ENCODE measurements at regions not wholly inside any gene's neighbourhood (a gene's known extent, or its start where the extent isn't known, plus 50 kb on each side); places are given as distances from the start of the nearest gene placed in this dataset.
A peak's percentile ranks its signal among the peaks of the same experiment; 100 is the strongest.

DNA sequence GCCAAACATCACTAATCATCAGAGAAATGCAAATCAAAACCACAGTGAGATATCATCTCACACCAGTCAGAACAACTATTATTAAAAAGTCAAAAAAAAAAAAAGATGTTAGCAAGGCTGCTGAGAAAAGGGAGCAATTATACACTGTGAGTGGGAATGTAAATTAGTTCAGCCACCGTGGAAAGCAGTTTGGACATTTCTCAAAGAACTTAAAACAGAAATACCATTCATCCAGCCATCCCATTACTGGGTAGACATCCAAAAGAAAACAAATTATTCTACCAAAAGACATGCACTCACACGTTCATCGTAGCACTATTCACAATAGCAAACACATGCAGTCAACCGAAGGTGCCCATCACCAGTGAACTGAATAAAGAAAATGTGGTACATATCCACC lies 213.9 kb downstream of the TTLL2 start:
- TF ChIP-seq, protein P1, sequence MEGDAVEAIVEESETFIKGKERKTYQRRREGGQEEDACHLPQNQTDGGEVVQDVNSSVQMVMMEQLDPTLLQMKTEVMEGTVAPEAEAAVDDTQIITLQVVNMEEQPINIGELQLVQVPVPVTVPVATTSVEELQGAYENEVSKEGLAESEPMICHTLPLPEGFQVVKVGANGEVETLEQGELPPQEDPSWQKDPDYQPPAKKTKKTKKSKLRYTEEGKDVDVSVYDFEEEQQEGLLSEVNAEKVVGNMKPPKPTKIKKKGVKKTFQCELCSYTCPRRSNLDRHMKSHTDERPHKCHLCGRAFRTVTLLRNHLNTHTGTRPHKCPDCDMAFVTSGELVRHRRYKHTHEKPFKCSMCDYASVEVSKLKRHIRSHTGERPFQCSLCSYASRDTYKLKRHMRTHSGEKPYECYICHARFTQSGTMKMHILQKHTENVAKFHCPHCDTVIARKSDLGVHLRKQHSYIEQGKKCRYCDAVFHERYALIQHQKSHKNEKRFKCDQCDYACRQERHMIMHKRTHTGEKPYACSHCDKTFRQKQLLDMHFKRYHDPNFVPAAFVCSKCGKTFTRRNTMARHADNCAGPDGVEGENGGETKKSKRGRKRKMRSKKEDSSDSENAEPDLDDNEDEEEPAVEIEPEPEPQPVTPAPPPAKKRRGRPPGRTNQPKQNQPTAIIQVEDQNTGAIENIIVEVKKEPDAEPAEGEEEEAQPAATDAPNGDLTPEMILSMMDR (conservative IDR thresholded peaks at IDR 0.05) = no peak
- no peak overlapping the region for H3K27ac ChIP-seq

DNA sequence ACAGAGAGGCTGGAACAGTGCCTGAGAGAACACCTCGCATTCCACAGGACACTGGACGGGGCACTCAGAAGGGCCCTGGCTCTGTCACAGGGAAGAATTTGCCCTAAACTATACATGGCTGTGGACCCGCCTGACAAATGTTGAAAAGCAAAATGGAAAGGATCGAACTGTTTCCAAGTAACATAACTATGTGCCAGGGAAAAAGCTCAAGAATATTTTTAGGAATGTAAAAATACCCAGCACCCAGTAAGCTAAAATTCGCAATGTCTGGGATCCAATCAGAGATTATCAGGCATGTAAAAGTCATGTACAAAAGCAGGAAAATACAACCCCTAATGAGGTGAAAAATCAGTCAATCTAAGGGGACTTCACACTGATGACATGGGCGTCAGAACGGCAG lies 215.9 kb downstream of the TTLL2 start:
- no peak overlapping the region for H3K27ac ChIP-seq
- TF ChIP-seq, protein P1 (conservative IDR thresholded peaks at IDR 0.05) = no peak

DNA sequence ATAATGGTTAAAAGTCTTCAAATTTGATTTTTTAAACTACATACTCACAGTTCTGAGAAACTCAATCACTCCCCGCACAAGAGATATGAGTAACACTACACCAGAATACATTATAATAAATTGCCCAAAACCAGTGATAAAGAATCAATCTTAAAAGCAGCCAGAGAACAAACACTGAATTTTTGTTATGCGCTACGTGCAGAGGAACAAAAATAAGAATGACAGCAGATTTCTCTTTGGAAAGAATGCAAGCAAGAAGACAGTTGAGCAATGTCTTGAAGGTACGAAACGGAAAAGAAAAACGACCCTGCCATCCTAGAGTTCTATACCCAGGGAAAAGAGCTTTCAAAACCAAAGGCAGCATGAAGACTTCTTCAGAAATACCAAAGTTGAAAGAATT lies 216.7 kb downstream of the TTLL2 start:
- TF ChIP-seq, protein P1 (conservative IDR thresholded peaks at IDR 0.05) = no peak
- no peak overlapping the region for H3K27ac ChIP-seq

DNA sequence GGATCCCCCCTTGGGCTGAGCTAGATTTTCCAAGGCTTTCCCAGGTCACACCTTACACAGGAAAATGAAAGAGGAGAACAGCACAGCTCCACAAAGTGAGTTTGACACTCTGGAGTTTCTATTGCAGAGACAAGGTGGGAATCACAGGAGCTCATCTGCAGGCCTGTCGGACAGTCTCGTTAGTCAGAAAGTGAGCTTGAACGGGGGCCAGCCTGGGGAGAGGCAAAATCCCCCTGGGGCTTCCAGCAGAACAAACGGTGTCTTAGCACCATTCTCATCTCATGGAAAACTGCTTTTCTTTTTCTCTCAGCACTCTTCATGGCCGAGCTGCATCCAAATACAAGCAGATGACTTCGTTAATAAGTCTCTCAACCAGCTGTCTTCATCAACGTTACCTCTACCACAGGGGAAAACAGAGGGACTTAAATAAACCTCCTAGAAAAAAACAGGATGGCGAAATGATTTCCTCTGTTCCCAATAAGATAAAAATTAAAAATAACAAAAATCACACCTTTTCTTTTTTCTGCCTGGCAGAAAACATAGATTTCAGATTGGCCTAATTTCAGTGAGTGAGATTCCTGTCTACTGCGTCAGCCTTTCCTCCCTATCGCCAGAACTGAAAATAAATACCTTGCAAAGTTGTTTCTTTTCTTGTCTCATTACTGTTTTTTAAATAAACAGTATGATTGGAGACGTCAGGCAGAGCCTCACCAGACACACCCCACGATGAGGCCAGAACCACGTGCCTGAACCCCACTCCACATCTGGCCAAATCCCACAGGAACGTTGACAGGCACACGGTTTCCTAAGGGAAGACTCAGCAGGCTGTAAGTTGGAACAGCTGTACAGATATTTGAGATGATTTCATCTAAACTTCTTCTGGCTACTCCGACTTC lies 219.0 kb downstream of the TTLL2 start:
- TF ChIP-seq, protein P1 (conservative IDR thresholded peaks at IDR 0.05) = no peak
- no peak overlapping the region for H3K27ac ChIP-seq

DNA sequence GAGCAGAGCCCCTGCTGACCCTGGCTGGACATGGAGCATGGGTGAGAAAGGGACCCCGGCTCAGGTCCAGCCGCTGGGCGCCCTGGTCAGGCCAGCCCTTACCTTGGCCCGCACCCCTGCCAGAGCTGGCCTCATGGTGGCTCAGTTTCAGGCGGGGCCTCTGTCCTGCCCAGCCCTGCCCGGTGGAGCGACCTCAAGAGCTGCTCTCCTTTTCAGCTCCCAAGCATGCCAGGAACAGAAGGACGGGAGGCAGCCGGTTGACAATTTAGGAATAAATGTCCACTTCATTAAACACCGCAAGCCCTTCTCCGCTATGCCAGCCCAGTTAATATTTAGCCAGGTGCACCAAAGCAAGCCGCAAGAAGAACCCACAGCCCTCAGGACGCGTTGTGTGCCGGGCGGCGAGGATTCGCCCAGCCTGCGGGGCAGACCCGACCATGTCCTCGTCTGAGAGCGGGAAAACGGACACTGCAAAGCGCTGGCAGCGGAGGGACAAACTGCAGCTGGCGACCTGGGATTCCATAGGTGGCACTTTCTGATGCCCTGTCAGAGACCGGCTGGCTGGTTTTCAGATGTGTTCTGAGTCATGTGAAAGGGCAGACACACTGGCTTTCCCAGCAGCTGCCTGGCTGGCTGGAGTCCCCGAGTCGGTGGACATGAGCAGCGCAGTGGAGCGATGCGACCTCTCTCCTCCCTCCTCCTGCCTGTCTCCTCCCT lies 221.9 kb downstream of the TTLL2 start:
- TF ChIP-seq, protein P1 (conservative IDR thresholded peaks at IDR 0.05) = no peak
- peak overlapping the region; percentile 74 for H3K27ac ChIP-seq

DNA sequence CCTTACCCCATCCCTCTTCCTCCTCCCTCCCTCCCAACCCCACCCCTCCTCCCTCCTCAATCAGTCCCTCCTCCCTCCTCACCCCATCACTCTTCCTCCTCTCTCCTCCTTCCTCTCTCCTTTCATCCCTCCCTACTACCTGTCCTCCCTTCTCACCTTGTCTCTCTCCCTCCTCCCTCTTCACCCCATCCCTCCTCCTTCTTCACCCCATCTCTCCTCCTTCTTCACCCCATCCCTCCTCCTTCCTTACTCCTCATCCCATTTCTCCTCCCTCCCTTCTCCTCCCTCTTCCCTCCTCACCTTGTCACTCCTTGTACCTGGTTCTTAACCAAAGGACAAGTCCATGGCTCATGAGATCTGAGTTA lies 222.4 kb downstream of the TTLL2 start:
- peak overlapping the region; percentile 74 for H3K27ac ChIP-seq
- TF ChIP-seq, protein P1 (conservative IDR thresholded peaks at IDR 0.05) = no peak

DNA sequence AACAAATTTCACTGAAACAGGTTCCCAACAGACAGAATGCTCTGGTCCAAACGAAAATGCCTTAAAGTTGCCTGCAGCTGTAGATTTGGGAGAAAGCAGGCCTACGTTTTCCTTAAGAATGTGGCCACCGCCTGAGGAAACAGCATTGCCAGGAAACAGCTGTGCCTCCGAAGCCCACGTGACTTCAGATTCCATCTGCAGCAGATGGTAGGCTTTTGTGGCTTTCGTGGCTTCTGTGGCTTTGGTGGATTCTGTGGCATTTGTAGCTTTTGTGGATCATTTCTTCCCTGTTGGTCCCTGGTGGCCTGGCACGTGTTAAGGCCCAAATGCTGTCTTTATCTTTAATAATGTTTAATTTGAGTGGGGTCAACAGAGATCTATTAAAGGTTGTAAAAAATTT lies 222.9 kb downstream of the TTLL2 start:
- TF ChIP-seq, protein P1 (conservative IDR thresholded peaks at IDR 0.05) = no peak
- no peak overlapping the region for H3K27ac ChIP-seq
